ENCODE measurements at regions not wholly inside any gene's neighbourhood (a gene's known extent, or its start where the extent isn't known, plus 50 kb on each side); places are given as distances from the start of the nearest gene placed in this dataset.

DNA sequence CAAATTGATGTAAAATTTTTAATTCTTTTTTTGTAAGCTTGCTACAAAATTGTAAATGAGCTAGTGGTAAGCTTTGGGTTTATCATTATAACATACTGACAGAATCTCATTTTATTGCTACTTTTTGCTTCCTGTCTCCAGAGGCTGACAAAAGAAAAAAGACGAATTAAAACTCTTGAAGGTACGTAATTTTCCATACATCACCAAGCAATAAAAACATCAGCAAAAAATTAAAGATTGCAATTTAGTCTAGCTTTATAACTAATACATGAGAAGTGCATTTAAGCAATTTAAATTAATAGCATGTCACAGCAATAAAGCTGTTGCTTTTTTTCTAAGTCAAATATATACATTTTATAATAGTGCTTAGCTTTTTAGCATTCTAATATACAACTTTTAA, 94.6 kb upstream of the SNTG2 start:
- BruUV-seq (replicated peaks): no TSS peak
- no peaks in the 10 kb centered on the region for H3K27me3 ChIP-seq (ENCODE audit: control insufficient read depth, insufficient read depth, low read length)
- intact Hi-C loops (cut with micrococcal nuclease; ENCODE audit: unreplicated experiment) (no loop called here), in situ Hi-C loops (cut with HindIII; ENCODE audit: low pct_unique_long_range_greater_than_20kb, low sequenced_read_pairs) (no loop called here)
- no peaks in the 10 kb centered on the region for H3K9me3 ChIP-seq (ENCODE audit: control insufficient read depth, insufficient read depth, low read depth, low read length)
- no peaks in the 10 kb centered on the region for H3K36me3 ChIP-seq (ENCODE audit: control insufficient read depth, insufficient read depth, low read length)
- no peaks in the 10 kb centered on the region for H3K4me1 ChIP-seq (ENCODE audit: control insufficient read depth, insufficient read depth, low read length)
- no peak for TF ChIP-seq CTCF (IDR thresholded peaks at IDR 0.05)
- TF ChIP-seq TCF7L2 (IDR thresholded peaks at IDR 0.05; ENCODE audit: low read depth, low read length): no peak
- TF ChIP-seq SIN3A (IDR thresholded peaks at IDR 0.05; ENCODE audit: borderline replicate concordance, insufficient read depth, low read depth, low read length): no peak
- TF ChIP-seq POLR2AphosphoS5 (IDR thresholded peaks at IDR 0.05; ENCODE audit: low read depth, low read length): no peak
- TF ChIP-seq, protein P1, sequence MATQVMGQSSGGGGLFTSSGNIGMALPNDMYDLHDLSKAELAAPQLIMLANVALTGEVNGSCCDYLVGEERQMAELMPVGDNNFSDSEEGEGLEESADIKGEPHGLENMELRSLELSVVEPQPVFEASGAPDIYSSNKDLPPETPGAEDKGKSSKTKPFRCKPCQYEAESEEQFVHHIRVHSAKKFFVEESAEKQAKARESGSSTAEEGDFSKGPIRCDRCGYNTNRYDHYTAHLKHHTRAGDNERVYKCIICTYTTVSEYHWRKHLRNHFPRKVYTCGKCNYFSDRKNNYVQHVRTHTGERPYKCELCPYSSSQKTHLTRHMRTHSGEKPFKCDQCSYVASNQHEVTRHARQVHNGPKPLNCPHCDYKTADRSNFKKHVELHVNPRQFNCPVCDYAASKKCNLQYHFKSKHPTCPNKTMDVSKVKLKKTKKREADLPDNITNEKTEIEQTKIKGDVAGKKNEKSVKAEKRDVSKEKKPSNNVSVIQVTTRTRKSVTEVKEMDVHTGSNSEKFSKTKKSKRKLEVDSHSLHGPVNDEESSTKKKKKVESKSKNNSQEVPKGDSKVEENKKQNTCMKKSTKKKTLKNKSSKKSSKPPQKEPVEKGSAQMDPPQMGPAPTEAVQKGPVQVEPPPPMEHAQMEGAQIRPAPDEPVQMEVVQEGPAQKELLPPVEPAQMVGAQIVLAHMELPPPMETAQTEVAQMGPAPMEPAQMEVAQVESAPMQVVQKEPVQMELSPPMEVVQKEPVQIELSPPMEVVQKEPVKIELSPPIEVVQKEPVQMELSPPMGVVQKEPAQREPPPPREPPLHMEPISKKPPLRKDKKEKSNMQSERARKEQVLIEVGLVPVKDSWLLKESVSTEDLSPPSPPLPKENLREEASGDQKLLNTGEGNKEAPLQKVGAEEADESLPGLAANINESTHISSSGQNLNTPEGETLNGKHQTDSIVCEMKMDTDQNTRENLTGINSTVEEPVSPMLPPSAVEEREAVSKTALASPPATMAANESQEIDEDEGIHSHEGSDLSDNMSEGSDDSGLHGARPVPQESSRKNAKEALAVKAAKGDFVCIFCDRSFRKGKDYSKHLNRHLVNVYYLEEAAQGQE (IDR thresholded peaks at IDR 0.05; ENCODE audit: insufficient read depth in 1 of 2, low read depth in 2 of 2, low read length in 1 of 2): no peak
- DNase-seq (ENCODE audit: low read depth, low spot score): no peak
- H3K27ac ChIP-seq (ENCODE audit: low read length): no peak overlapping the region
- ATAC-seq: no peak
- no peak overlapping the region for H3K4me3 ChIP-seq (ENCODE audit: low read depth in 2 of 2, low read length in 2 of 2)
- ChIA-PET CTCF (no interaction called here), POLR2A (no interaction called here)

DNA sequence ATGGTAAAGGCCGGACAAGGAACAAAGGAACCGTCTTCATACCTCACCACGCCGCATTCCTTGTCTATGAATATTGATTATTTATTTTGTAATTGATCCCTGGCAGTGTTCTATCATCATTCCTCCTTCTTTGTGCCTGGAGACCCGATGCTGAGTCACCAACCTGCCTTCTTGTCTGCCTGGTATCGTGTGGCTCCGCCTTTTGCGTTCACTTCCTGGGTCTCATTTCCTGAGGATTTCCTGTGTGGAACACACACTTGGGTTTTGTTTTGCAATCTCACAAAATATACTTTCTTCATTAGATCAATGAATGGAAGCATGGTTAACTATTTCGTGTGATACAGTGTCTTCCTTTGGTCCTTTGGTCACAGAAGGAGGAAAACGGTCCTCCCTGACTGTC, 95.5 kb upstream of the SNTG2 start:
- no peaks in the 10 kb centered on the region for H3K27me3 ChIP-seq (ENCODE audit: control insufficient read depth, insufficient read depth, low read length)
- in situ Hi-C loops (cut with HindIII; ENCODE audit: low pct_unique_long_range_greater_than_20kb, low sequenced_read_pairs): no loop called here
- ChIA-PET CTCF (no interaction called here), POLR2A (no interaction called here)
- TF ChIP-seq, protein P1 (IDR thresholded peaks at IDR 0.05; ENCODE audit: insufficient read depth in 1 of 2, low read depth in 2 of 2, low read length in 1 of 2): no peak
- TF ChIP-seq CTCF (IDR thresholded peaks at IDR 0.05) (no peak), SIN3A (IDR thresholded peaks at IDR 0.05; ENCODE audit: borderline replicate concordance, insufficient read depth, low read depth, low read length) (no peak), POLR2AphosphoS5 (IDR thresholded peaks at IDR 0.05; ENCODE audit: low read depth, low read length) (no peak), TCF7L2 (IDR thresholded peaks at IDR 0.05; ENCODE audit: low read depth, low read length) (no peak)
- no peaks in the 10 kb centered on the region for H3K9me3 ChIP-seq (ENCODE audit: control insufficient read depth, insufficient read depth, low read depth, low read length)
- H3K4me3 ChIP-seq (ENCODE audit: low read depth in 2 of 2, low read length in 2 of 2): no peak overlapping the region
- no peaks in the 10 kb centered on the region for H3K36me3 ChIP-seq (ENCODE audit: control insufficient read depth, insufficient read depth, low read length)
- intact Hi-C loops (cut with micrococcal nuclease; ENCODE audit: unreplicated experiment): no loop called here
- H3K4me1 ChIP-seq (ENCODE audit: control insufficient read depth, insufficient read depth, low read length): no peaks in the 10 kb centered on the region
- no peak overlapping the region for H3K27ac ChIP-seq (ENCODE audit: low read length)
- BruUV-seq (replicated peaks): no TSS peak
- DNase-seq (ENCODE audit: low read depth, low spot score) (no peak), ATAC-seq (no peak)
